ENCODE measurements at regions not wholly inside any gene's neighbourhood (a gene's known extent, or its start where the extent isn't known, plus 50 kb on each side); places are given as distances from the start of the nearest gene placed in this dataset.

DNA sequence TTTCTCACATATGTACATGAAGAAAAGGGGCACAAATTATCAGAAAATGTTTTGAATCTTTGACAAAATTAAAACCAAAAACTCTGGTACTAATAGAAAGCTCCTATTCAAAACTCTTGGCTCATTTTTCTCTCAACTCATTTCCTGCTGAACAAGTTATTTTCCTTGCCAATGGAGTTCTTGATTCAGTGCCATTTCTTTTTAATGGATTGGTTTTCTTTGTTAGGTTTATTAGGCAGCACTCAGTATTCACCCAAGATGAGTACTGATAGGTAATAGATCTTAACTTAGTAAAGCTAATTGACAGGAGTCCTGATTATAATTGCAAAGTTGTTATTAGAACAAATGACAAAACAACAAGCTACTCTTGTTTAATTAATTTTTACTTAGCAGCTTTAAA is 279.4 kb upstream of the PDGFD start:
- no peaks in the 10 kb centered on the region for H3K9me3 ChIP-seq
- no peak overlapping the region for H3K27ac ChIP-seq (replicated peaks in 1 of 4)
- H3K27me3 ChIP-seq, result no peaks in the 10 kb centered on the region
- no peaks in the 10 kb centered on the region for H3K36me3 ChIP-seq
- intact Hi-C loops (cut with DNase I), result no loop called here
- no peak overlapping the region for H3K4me3 ChIP-seq
- DNase-seq (ENCODE audit: extremely low spot score), result no peak
- H3K4me1 ChIP-seq, result peaks cover 0 to 5% (median 0%) of the 10 kb centered on the region in 4 donors
- TF ChIP-seq POLR2A (IDR thresholded peaks at IDR 0.05; ENCODE audit: low read depth) (no peak), CTCF (IDR thresholded peaks at IDR 0.05) (no peak), EP300 (IDR thresholded peaks at IDR 0.05) (no peak), POLR2AphosphoS5 (IDR thresholded peaks at IDR 0.05) (no peak)

GRCh38 chr11:104442321-104442720 is 278.4 kb upstream of the PDGFD start:
- Histone ChIP-seq H3K27ac (replicated peaks in 1 of 4) (no peak overlapping the region), H3K36me3 (no peaks in the 10 kb centered on the region), H3K4me3 (no peak overlapping the region), H3K4me1 (peaks cover 0 to 5% (median 0%) of the 10 kb centered on the region in 4 donors), H3K9me3 (no peaks in the 10 kb centered on the region), H3K27me3 (no peaks in the 10 kb centered on the region)
- 76% methylated on average over 1 of the region's 1 CpG for WGBS
- no peak for TF ChIP-seq CTCF (IDR thresholded peaks at IDR 0.05)
- TF ChIP-seq EP300 (IDR thresholded peaks at IDR 0.05), result no peak
- no peak for TF ChIP-seq POLR2A (IDR thresholded peaks at IDR 0.05; ENCODE audit: low read depth)
- no peak for TF ChIP-seq POLR2AphosphoS5 (IDR thresholded peaks at IDR 0.05)
- intact Hi-C loops (cut with DNase I), result no loop called here
- no peak for DNase-seq (ENCODE audit: extremely low spot score)

- intact Hi-C loops (cut with DNase I), result no loop called here
- DNase-seq (ENCODE audit: extremely low spot score), result no peak
- H3K9me3 ChIP-seq, result no peaks in the 10 kb centered on the region
- H3K4me3 ChIP-seq, result no peak overlapping the region
- H3K27me3 ChIP-seq, result no peaks in the 10 kb centered on the region
- TF ChIP-seq EP300 (IDR thresholded peaks at IDR 0.05) (no peak), CTCF (IDR thresholded peaks at IDR 0.05) (no peak), POLR2A (IDR thresholded peaks at IDR 0.05; ENCODE audit: low read depth) (no peak), POLR2AphosphoS5 (IDR thresholded peaks at IDR 0.05) (no peak)
- H3K27ac ChIP-seq (replicated peaks in 1 of 4), result no peak overlapping the region
- no peaks in the 10 kb centered on the region for H3K4me1 ChIP-seq
- no peaks in the 10 kb centered on the region for H3K36me3 ChIP-seq
Measured at GRCh38 chr11:104435494-104435893, 271.5 kb upstream of the PDGFD start.

DNA sequence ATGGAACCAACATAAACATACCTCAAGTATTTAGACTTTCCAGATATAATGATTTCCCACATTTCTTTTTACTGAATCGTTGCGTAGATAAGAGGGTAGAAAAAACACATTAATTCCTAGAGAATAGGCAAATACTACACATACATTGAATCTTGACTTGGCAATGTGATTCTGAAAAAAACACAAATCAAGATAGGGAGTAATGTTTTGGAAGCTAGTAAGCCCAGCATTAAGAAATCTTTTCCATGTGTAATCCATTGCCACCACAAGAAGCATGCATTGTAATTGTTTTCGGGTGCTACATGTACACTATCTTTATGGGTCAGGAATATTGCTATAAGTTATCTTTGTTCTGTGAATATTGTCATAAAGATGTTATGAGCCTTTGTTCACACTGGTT is 269.8 kb upstream of the PDGFD start:
- 85% methylated on average over 3 of the region's 3 CpGs for whole genome bisulfite sequencing
- TF ChIP-seq POLR2AphosphoS5 (IDR thresholded peaks at IDR 0.05), result no peak
- no peak for TF ChIP-seq CTCF (IDR thresholded peaks at IDR 0.05)
- TF ChIP-seq EP300 (IDR thresholded peaks at IDR 0.05), result no peak
- TF ChIP-seq POLR2A (IDR thresholded peaks at IDR 0.05; ENCODE audit: low read depth), result no peak
- intact Hi-C loops (cut with DNase I), result no loop called here

GRCh38 chr11:104432981-104433380 is 269.0 kb upstream of the PDGFD start:
- DNase-seq (ENCODE audit: extremely low spot score), result no peak
- WGBS, result 85% methylated on average over 1 of the region's 1 CpG
- no peaks in the 10 kb centered on the region for H3K4me1 ChIP-seq
- H3K9me3 ChIP-seq, result no peaks in the 10 kb centered on the region
- H3K36me3 ChIP-seq, result no peaks in the 10 kb centered on the region
- intact Hi-C loops (cut with DNase I), result no loop called here
- no peak overlapping the region for H3K4me3 ChIP-seq
- TF ChIP-seq POLR2A (IDR thresholded peaks at IDR 0.05; ENCODE audit: low read depth) (no peak), POLR2AphosphoS5 (IDR thresholded peaks at IDR 0.05) (no peak), EP300 (IDR thresholded peaks at IDR 0.05) (no peak), CTCF (IDR thresholded peaks at IDR 0.05) (no peak)
- H3K27me3 ChIP-seq, result no peaks in the 10 kb centered on the region
- H3K27ac ChIP-seq (replicated peaks in 1 of 4), result no peak overlapping the region

More for the DNA sequence above, 269.8 kb upstream of the PDGFD start:
- Histone ChIP-seq H3K9me3 (no peaks in the 10 kb centered on the region), H3K4me1 (no peaks in the 10 kb centered on the region), H3K27me3 (no peaks in the 10 kb centered on the region), H3K27ac (replicated peaks in 1 of 4) (no peak overlapping the region), H3K36me3 (no peaks in the 10 kb centered on the region), H3K4me3 (no peak overlapping the region)
- no peak for DNase-seq (ENCODE audit: extremely low spot score)

Measured in esophagus muscularis mucosa (tissue), 4 donors.